Left ventricle myocardium inferior (tissue), 1 donor: ENCODE measurements at regions not wholly inside any gene's neighbourhood (a gene's known extent, or its start where the extent isn't known, plus 50 kb on each side); places are given as distances from the start of the nearest gene placed in this dataset.

Experiments
- DNase-seq: peaks from one replicate; pipeline ENCODE4 v3.0.0-alpha.2; 2020
- H3K27ac ChIP-seq: fragments of 200-600 bp; replicated peaks from 2 replicates; pipeline ENCODE4 v1.8.0; 2021
- H3K27me3 ChIP-seq: fragments of 200-600 bp; 2 replicates; pipeline ENCODE4 v1.8.0; 2021; ENCODE audit warnings: low read depth
- H3K36me3 ChIP-seq: fragments of 200-600 bp; 2 replicates; pipeline ENCODE4 v1.8.0; 2021
- H3K4me1 ChIP-seq: fragments of 200-600 bp; 2 replicates; pipeline ENCODE4 v1.8.0; 2021
- H3K4me3 ChIP-seq: fragments of 200-600 bp; 2 replicates; pipeline ENCODE4 v1.8.0; 2021; ENCODE audit warnings: mild to moderate bottlenecking, moderate library complexity
- H3K9me3 ChIP-seq: fragments of 200-600 bp; replicated peaks from 2 replicates; pipeline ENCODE4 v1.8.0; 2021
- CTCF ChIP-seq: fragments of 200-600 bp; IDR thresholded peaks from 2 replicates; pipeline ENCODE4 v1.8.0; 2021; ENCODE audit warnings: antibody characterized with exemption, mild to moderate bottlenecking, borderline replicate concordance
- intact Hi-C: fragments of 100-400 bp; cut with micrococcal nuclease; formaldehyde crosslinking; loops from one replicate; pipeline ENCODE4 v1.11.0; 2022
- donor health status: DM: no; HTN: yes; CAD: no; lungs with severe emphysema.

GRCh38 chr14:104296388-104297312, 158.3 kb downstream of the KIF26A start:
- H3K27ac ChIP-seq = no peak overlapping the region
- TF ChIP-seq CTCF = no peak
- DNase-seq = peak; percentile 10
- H3K9me3 ChIP-seq = no peaks in the 10 kb centered on the region
- H3K4me3 ChIP-seq = no peak overlapping the region
- intact Hi-C loops = no loop called here
- H3K4me1 ChIP-seq = peaks cover 6% of the 10 kb centered on the region
- peaks cover 52% of the 10 kb centered on the region for H3K27me3 ChIP-seq
- H3K36me3 ChIP-seq = no peaks in the 10 kb centered on the region

- Histone ChIP-seq H3K36me3 (no peaks in the 10 kb centered on the region), H3K4me1 (peaks cover 6% of the 10 kb centered on the region), H3K27me3 (peaks cover 46% of the 10 kb centered on the region), H3K9me3 (no peaks in the 10 kb centered on the region), H3K4me3 (no peak overlapping the region), H3K27ac (no peak overlapping the region)
- no peak for TF ChIP-seq CTCF
- intact Hi-C loops = no loop called here
- DNase-seq = peak; percentile 2
These were observed 158.9 kb downstream of the KIF26A start for GRCh38 chr14:104297313-104297704.

- no peaks in the 10 kb centered on the region for H3K36me3 ChIP-seq
- TF ChIP-seq CTCF = no peak
- DNase-seq = peak; percentile 5
- peaks cover 40% of the 10 kb centered on the region for H3K27me3 ChIP-seq
- no peak overlapping the region for H3K4me3 ChIP-seq
- H3K9me3 ChIP-seq = no peaks in the 10 kb centered on the region
- intact Hi-C loops = no loop called here
- H3K4me1 ChIP-seq = peaks cover 6% of the 10 kb centered on the region
- H3K27ac ChIP-seq = no peak overlapping the region
These were observed 159.5 kb downstream of the KIF26A start for GRCh38 chr14:104297721-104298401.

- H3K4me3 ChIP-seq = no peak overlapping the region
- intact Hi-C loops = no loop called here
- H3K4me1 ChIP-seq = peaks cover 6% of the 10 kb centered on the region
- H3K36me3 ChIP-seq = no peaks in the 10 kb centered on the region
- no peak overlapping the region for H3K27ac ChIP-seq
- H3K9me3 ChIP-seq = no peaks in the 10 kb centered on the region
- DNase-seq = no peak
- H3K27me3 ChIP-seq = peaks cover 37% of the 10 kb centered on the region
- no peak for TF ChIP-seq CTCF
These were observed 160.1 kb downstream of the KIF26A start for GRCh38 chr14:104298458-104298857.

GRCh38 chr14:104299993-104300761, 161.8 kb downstream of the KIF26A start:
- Histone ChIP-seq H3K4me1 (peaks cover 6% of the 10 kb centered on the region), H3K27ac (peak overlapping the region; percentile 33), H3K36me3 (no peaks in the 10 kb centered on the region), H3K27me3 (peaks cover 31% of the 10 kb centered on the region), H3K4me3 (no peak overlapping the region), H3K9me3 (no peaks in the 10 kb centered on the region)
- no peak for TF ChIP-seq CTCF
- intact Hi-C loops = no loop called here
- peak; percentile 36 for DNase-seq
